HG02981 (cell line): ENCODE measurements at regions not wholly inside any gene's neighbourhood (a gene's known extent, or its start where the extent isn't known, plus 50 kb on each side); places are given as distances from the start of the nearest gene placed in this dataset.
"Not testable (repeated sequence)": the region's sequence is repeated elsewhere in the genome, so short reads cannot be mapped to it uniquely, and the experiment has no call there.

Experiments
- ATAC-seq: cut with Tn5 transposase; IDR thresholded peaks from one replicate; pipeline ENCODE4 v1.9.1; 2021; ENCODE audit warnings: mild to moderate bottlenecking, moderate library complexity; ENCODE audit not compliant: unreplicated experiment

- no peak for ATAC-seq
These were observed 59.7 kb downstream of the HMGB3 start for GRCh38 chrX:151042842-151043241.

GRCh38 chrX:151066373-151066772 is 83.2 kb downstream of the HMGB3 start:
- ATAC-seq = not testable (repeated sequence)

GRCh38 chrX:151073767-151074166 is 90.6 kb downstream of the HMGB3 start:
- no peak for ATAC-seq

- ATAC-seq = no peak
These were observed 95.4 kb upstream of the GPR50 start for GRCh38 chrX:151081016-151081415.

GRCh38 chrX:151082077-151082948 is 94.1 kb upstream of the GPR50 start:
- ATAC-seq = peak; percentile 83

- no peak for ATAC-seq
These were observed 91.9 kb upstream of the GPR50 start for GRCh38 chrX:151084454-151084853.

- ATAC-seq = no peak
These were observed 91.2 kb upstream of the GPR50 start for GRCh38 chrX:151085207-151085606.

- no peak for ATAC-seq
These were observed 88.2 kb upstream of the GPR50 start for GRCh38 chrX:151088221-151088620.

GRCh38 chrX:151099001-151099400 is 77.4 kb upstream of the GPR50 start:
- ATAC-seq = no peak

- ATAC-seq = no peak
These were observed 75.6 kb upstream of the GPR50 start for GRCh38 chrX:151100799-151101198.

- ATAC-seq = not testable (repeated sequence)
These were observed 63.2 kb upstream of the GPR50 start for GRCh38 chrX:151113200-151113599.
